Fibroblast of villous mesenchyme (primary cell): ENCODE measurements at regions not wholly inside any gene's neighbourhood (a gene's known extent, or its start where the extent isn't known, plus 50 kb on each side); places are given as distances from the start of the nearest gene placed in this dataset.
A peak's percentile ranks its signal among the peaks of the same experiment; 100 is the strongest.

Experiments
- DNase-seq: peaks from one replicate; pipeline ENCODE4 v3.0.0-alpha.2; 2010; ENCODE audit warnings: low read depth
- H3K4me3 ChIP-seq: 2 replicates; pipeline ENCODE4 v1.5.1; 2011; ENCODE audit warnings: low read depth, mild to moderate bottlenecking, low read length
- CTCF ChIP-seq: IDR thresholded peaks from 2 replicates; pipeline ENCODE4 v1.5.1; 2012; ENCODE audit warnings: low read depth, mild to moderate bottlenecking, low read length; ENCODE audit not compliant: insufficient read depth

- no peak for DNase-seq
- no peak overlapping the region for H3K4me3 ChIP-seq
- TF ChIP-seq CTCF, result no peak
Measured at GRCh38 chr2:177124371-177124770, 88.2 kb upstream of the HNRNPA3 start.

- H3K4me3 ChIP-seq, result no peak overlapping the region
- TF ChIP-seq CTCF, result no peak
- no peak for DNase-seq
Measured at GRCh38 chr2:177127821-177128220, 84.8 kb upstream of the HNRNPA3 start.

- no peak for TF ChIP-seq CTCF
- H3K4me3 ChIP-seq, result no peak overlapping the region
- DNase-seq, result no peak
Measured at GRCh38 chr2:177129610-177130009, 83.0 kb upstream of the HNRNPA3 start.

- no peak for DNase-seq
- no peak overlapping the region for H3K4me3 ChIP-seq
- no peak for TF ChIP-seq CTCF
Measured at GRCh38 chr2:177131858-177132257, 80.7 kb upstream of the HNRNPA3 start.

GRCh38 chr2:177138823-177139222, 73.8 kb upstream of the HNRNPA3 start:
- no peak for DNase-seq
- no peak overlapping the region for H3K4me3 ChIP-seq
- TF ChIP-seq CTCF, result no peak

- TF ChIP-seq CTCF, result no peak
- no peak overlapping the region for H3K4me3 ChIP-seq
- no peak for DNase-seq
Measured at GRCh38 chr2:177141866-177142265, 70.7 kb upstream of the HNRNPA3 start.

GRCh38 chr2:177143444-177143843, 69.2 kb upstream of the HNRNPA3 start:
- H3K4me3 ChIP-seq, result no peak overlapping the region
- no peak for TF ChIP-seq CTCF
- DNase-seq, result peak; percentile 63
